Esophagus muscularis mucosa (tissue), 3 donors: ENCODE measurements at regions not wholly inside any gene's neighbourhood (a gene's known extent, or its start where the extent isn't known, plus 50 kb on each side); places are given as distances from the start of the nearest gene placed in this dataset.

Source experiments
- CTCF ChIP-seq, 3 experiments: fragments of 200-600 bp in 2 of 3; fragments of 450-650 bp in 1 of 3; sonication (generic) in 2 of 3; IDR thresholded peaks; one replicate each; pipeline ENCODE4 v1.5.1; 2017 to 2019; ENCODE audit warnings: antibody characterized with exemption in 3 of 3, mild to moderate bottlenecking in 2 of 3, moderate library complexity in 1 of 3
- POLR2AphosphoS5 ChIP-seq, 2 donors: sonication (generic); formaldehyde crosslinking; IDR thresholded peaks; one replicate each; pipeline ENCODE4 v1.6.1; 2017; ENCODE audit warnings: antibody characterized with exemption in 2 of 2

- TF ChIP-seq CTCF (IDR thresholded peaks at IDR 0.05) (peak in 2 of 3 experiments; percentile 8 to 10), POLR2AphosphoS5 (IDR thresholded peaks at IDR 0.05) (peak in 1 of 2 donors; percentile 72)
These were observed 114.4 kb upstream of the HAAO start for GRCh38 chr2:42906557-42907411.
